GM19324 (cell line): ENCODE measurements at regions not wholly inside any gene's neighbourhood (a gene's known extent, or its start where the extent isn't known, plus 50 kb on each side); places are given as distances from the start of the nearest gene placed in this dataset.
"Not testable (repeated sequence)": the region's sequence is repeated elsewhere in the genome, so short reads cannot be mapped to it uniquely, and the experiment has no call there.

Experiments used
- ATAC-seq: cut with Tn5 transposase; IDR thresholded peaks from one replicate; pipeline ENCODE4 v1.9.1; 2021; ENCODE audit warnings: mild to moderate bottlenecking, moderate library complexity; ENCODE audit not compliant: unreplicated experiment, low FRiP score

GRCh38 chr18:10077986-10078385 is 164.2 kb downstream of the VAPA start:
- ATAC-seq, result no peak

GRCh38 chr18:10080372-10080771 is 166.6 kb downstream of the VAPA start:
- ATAC-seq, result no peak

GRCh38 chr18:10081492-10081891 is 167.7 kb downstream of the VAPA start:
- no peak for ATAC-seq

GRCh38 chr18:10085416-10085815 is 171.6 kb downstream of the VAPA start:
- ATAC-seq, result no peak

- ATAC-seq, result no peak
These were observed 172.1 kb downstream of the VAPA start for GRCh38 chr18:10085876-10086275.

- no peak for ATAC-seq
These were observed 172.8 kb downstream of the VAPA start for GRCh38 chr18:10086458-10087210.

GRCh38 chr18:10088734-10089133 is 174.9 kb downstream of the VAPA start:
- ATAC-seq, result no peak

- ATAC-seq, result no peak
These were observed 176.1 kb downstream of the VAPA start for GRCh38 chr18:10089881-10090280.

GRCh38 chr18:10090668-10091067 is 176.9 kb downstream of the VAPA start:
- ATAC-seq, result no peak

- no peak for ATAC-seq
These were observed 179.6 kb downstream of the VAPA start for GRCh38 chr18:10093445-10093844.

GRCh38 chr18:10094154-10094553 is 180.3 kb downstream of the VAPA start:
- ATAC-seq, result no peak

GRCh38 chr18:10094655-10095054 is 180.8 kb downstream of the VAPA start:
- no peak for ATAC-seq

GRCh38 chr18:10095356-10095755 is 181.5 kb downstream of the VAPA start:
- ATAC-seq, result no peak

- no peak for ATAC-seq
These were observed 185.8 kb downstream of the VAPA start for GRCh38 chr18:10099539-10100140.

GRCh38 chr18:10100196-10100595 is 186.4 kb downstream of the VAPA start:
- ATAC-seq, result no peak

- no peak for ATAC-seq
These were observed 187.3 kb downstream of the VAPA start for GRCh38 chr18:10100941-10101701.

GRCh38 chr18:10101729-10102128 is 187.9 kb downstream of the VAPA start:
- ATAC-seq, result no peak

GRCh38 chr18:10105118-10105517 is 191.3 kb downstream of the VAPA start:
- ATAC-seq, result not testable (repeated sequence)

- no peak for ATAC-seq
These were observed 197.4 kb downstream of the VAPA start for GRCh38 chr18:10111191-10111590.

- ATAC-seq, result no peak
These were observed 198.1 kb downstream of the VAPA start for GRCh38 chr18:10111944-10112343.
